Esophagus (tissue), 2 donors: ENCODE measurements at regions not wholly inside any gene's neighbourhood (a gene's known extent, or its start where the extent isn't known, plus 50 kb on each side); places are given as distances from the start of the nearest gene placed in this dataset.

Experiments used
- H3K27ac ChIP-seq, 2 donors: one replicate each; pipeline ENCODE4 v1.5.1; 2013; ENCODE audit warnings: low read depth in 2 of 2, mild to moderate bottlenecking in 2 of 2, inconsistent platforms in 1 of 2, low read length in 1 of 2, moderate library complexity in 1 of 2
- H3K27me3 ChIP-seq, 2 donors: one replicate each; pipeline ENCODE4 v1.6.1; 2013; ENCODE audit warnings: low read length in 2 of 2, control low read depth in 1 of 2, mild to moderate bottlenecking in 1 of 2; ENCODE audit not compliant: insufficient read depth in 2 of 2, control insufficient read depth in 1 of 2
- H3K36me3 ChIP-seq, 2 donors: one replicate each; pipeline ENCODE4 v1.6.1; 2013; ENCODE audit warnings: low read length in 1 of 2; ENCODE audit not compliant: control insufficient read depth in 2 of 2, insufficient read depth in 2 of 2
- H3K4me1 ChIP-seq, 2 donors: one replicate each; pipeline ENCODE4 v1.6.1; 2013; ENCODE audit warnings: low read length in 1 of 2; ENCODE audit not compliant: control insufficient read depth in 2 of 2, insufficient read depth in 2 of 2
- H3K4me3 ChIP-seq, 2 donors: one replicate each; pipeline ENCODE4 v1.5.1; 2013; ENCODE audit warnings: low read length in 2 of 2, mild to moderate bottlenecking in 2 of 2, low read depth in 1 of 2, moderate library complexity in 1 of 2
- H3K9me3 ChIP-seq, 2 donors: one replicate each; pipeline ENCODE4 v1.6.1; 2013; ENCODE audit warnings: mild to moderate bottlenecking in 2 of 2, low read depth in 1 of 2, low read length in 1 of 2, moderate library complexity in 1 of 2; ENCODE audit not compliant: control insufficient read depth in 2 of 2, insufficient read depth in 1 of 2
- WGBS, 2 donors: extraction: QIAGEN DNeasy Blood & Tissue Kit; methylation state at CpG; one replicate each; pipeline ENCODE4 v1.1.7; 2013; 5-methylcytosine and 5-hydroxymethylcytosine counted together
- donor health status: healthy with polysubstance abuse.
- donor health status: Bipolar disorder and iron deficiency.

- no peaks in the 10 kb centered on the region for H3K9me3 ChIP-seq
- no peaks in the 10 kb centered on the region for H3K27me3 ChIP-seq
- no peak overlapping the region for H3K4me3 ChIP-seq
- no peaks in the 10 kb centered on the region for H3K36me3 ChIP-seq
- WGBS, 2 donors: 63 to 79% methylated on average over 1 of the region's 1 CpG
- no peak overlapping the region for H3K27ac ChIP-seq
- H3K4me1 ChIP-seq: no peaks in the 10 kb centered on the region
These were observed 1236.3 kb upstream of the ACVR2A start for GRCh38 chr2:146608490-146608889.

GRCh38 chr2:146604521-146604920 lies 1240.3 kb upstream of the ACVR2A start:
- WGBS, 2 donors: 92 to 94% methylated on average over 4 of the region's 4 CpGs
- Histone ChIP-seq H3K27me3 (no peaks in the 10 kb centered on the region), H3K27ac (no peak overlapping the region), H3K4me3 (no peak overlapping the region), H3K4me1 (no peaks in the 10 kb centered on the region), H3K36me3 (no peaks in the 10 kb centered on the region), H3K9me3 (no peaks in the 10 kb centered on the region)

GRCh38 chr2:146602856-146603255 lies 1242.0 kb upstream of the ACVR2A start:
- WGBS, 2 donors: 54% methylated on average over 3 of the region's 3 CpGs
- no peaks in the 10 kb centered on the region for H3K4me1 ChIP-seq
- no peaks in the 10 kb centered on the region for H3K27me3 ChIP-seq

GRCh38 chr2:146602383-146602782 lies 1242.4 kb upstream of the ACVR2A start:
- Histone ChIP-seq H3K36me3 (no peaks in the 10 kb centered on the region), H3K9me3 (no peaks in the 10 kb centered on the region), H3K4me3 (no peak overlapping the region), H3K27me3 (no peaks in the 10 kb centered on the region), H3K27ac (no peak overlapping the region), H3K4me1 (no peaks in the 10 kb centered on the region)

More at GRCh38 chr2:146602856-146603255, 1242.0 kb upstream of the ACVR2A start:
- Histone ChIP-seq H3K4me3 (no peak overlapping the region), H3K9me3 (no peaks in the 10 kb centered on the region), H3K27ac (no peak overlapping the region), H3K36me3 (no peaks in the 10 kb centered on the region)

GRCh38 chr2:146598791-146599190 lies 1246.0 kb upstream of the ACVR2A start:
- Histone ChIP-seq H3K4me3 (no peak overlapping the region), H3K4me1 (no peaks in the 10 kb centered on the region), H3K27ac (no peak overlapping the region), H3K36me3 (no peaks in the 10 kb centered on the region), H3K27me3 (no peaks in the 10 kb centered on the region), H3K9me3 (no peaks in the 10 kb centered on the region)
- 64 to 65% methylated on average over 2 of the region's 2 CpGs for WGBS, 2 donors

GRCh38 chr2:146597291-146597690 lies 1247.5 kb upstream of the ACVR2A start:
- Histone ChIP-seq H3K4me1 (no peaks in the 10 kb centered on the region), H3K4me3 (no peak overlapping the region), H3K27ac (no peak overlapping the region), H3K27me3 (no peaks in the 10 kb centered on the region), H3K36me3 (no peaks in the 10 kb centered on the region), H3K9me3 (no peaks in the 10 kb centered on the region)

GRCh38 chr2:146591908-146592307 lies 1252.9 kb upstream of the ACVR2A start:
- WGBS, 2 donors: 64 to 70% methylated on average over 4 of the region's 4 CpGs
- no peaks in the 10 kb centered on the region for H3K4me1 ChIP-seq

GRCh38 chr2:146587291-146587713 lies 1257.5 kb upstream of the ACVR2A start:
- Histone ChIP-seq H3K9me3 (peaks cover 0 to 2% of the 10 kb centered on the region in 2 donors), H3K27ac (no peak overlapping the region), H3K36me3 (no peaks in the 10 kb centered on the region), H3K27me3 (no peaks in the 10 kb centered on the region), H3K4me3 (no peak overlapping the region), H3K4me1 (no peaks in the 10 kb centered on the region)
- WGBS, 2 donors: 97% methylated on average over 38 of the region's 38 CpGs

More at GRCh38 chr2:146591908-146592307, 1252.9 kb upstream of the ACVR2A start:
- no peaks in the 10 kb centered on the region for H3K36me3 ChIP-seq
- peaks cover 0 to 2% of the 10 kb centered on the region in 2 donors for H3K9me3 ChIP-seq
- no peaks in the 10 kb centered on the region for H3K27me3 ChIP-seq
- H3K4me3 ChIP-seq: no peak overlapping the region
- H3K27ac ChIP-seq: no peak overlapping the region

- Histone ChIP-seq H3K36me3 (no peaks in the 10 kb centered on the region), H3K4me3 (no peak overlapping the region), H3K27ac (no peak overlapping the region), H3K9me3 (peaks cover 0 to 2% of the 10 kb centered on the region in 2 donors), H3K4me1 (no peaks in the 10 kb centered on the region), H3K27me3 (no peaks in the 10 kb centered on the region)
- 89 to 91% methylated on average over 2 of the region's 2 CpGs for WGBS, 2 donors
These were observed 1260.5 kb upstream of the ACVR2A start for GRCh38 chr2:146584316-146584715.

- no peaks in the 10 kb centered on the region for H3K9me3 ChIP-seq
- H3K36me3 ChIP-seq: no peaks in the 10 kb centered on the region
- H3K27ac ChIP-seq: no peak overlapping the region
- WGBS, 2 donors: 59 to 78% methylated on average over 1 of the region's 1 CpG
- H3K27me3 ChIP-seq: no peaks in the 10 kb centered on the region
- no peaks in the 10 kb centered on the region for H3K4me1 ChIP-seq
- no peak overlapping the region for H3K4me3 ChIP-seq
These were observed 1265.5 kb upstream of the ACVR2A start for GRCh38 chr2:146579147-146579930.
